ENCODE measurements at regions not wholly inside any gene's neighbourhood (a gene's known extent, or its start where the extent isn't known, plus 50 kb on each side); places are given as distances from the start of the nearest gene placed in this dataset.

GRCh38 chr12:67593041-67593440 is 55.5 kb upstream of the DYRK2 start:
- no peak for DNase-seq

GRCh38 chr12:67593461-67594330 is 54.8 kb upstream of the DYRK2 start:
- DNase-seq = no peak

GRCh38 chr12:67594888-67595287 is 53.7 kb upstream of the DYRK2 start:
- DNase-seq = no peak

GRCh38 chr12:67595365-67595764 is 53.2 kb upstream of the DYRK2 start:
- no peak for DNase-seq

- DNase-seq = no peak
These were observed 49.9 kb upstream of the DYRK2 start for GRCh38 chr12:67598598-67598997.
